ENCODE measurements at regions not wholly inside any gene's neighbourhood (a gene's known extent, or its start where the extent isn't known, plus 50 kb on each side); places are given as distances from the start of the nearest gene placed in this dataset.

DNA sequence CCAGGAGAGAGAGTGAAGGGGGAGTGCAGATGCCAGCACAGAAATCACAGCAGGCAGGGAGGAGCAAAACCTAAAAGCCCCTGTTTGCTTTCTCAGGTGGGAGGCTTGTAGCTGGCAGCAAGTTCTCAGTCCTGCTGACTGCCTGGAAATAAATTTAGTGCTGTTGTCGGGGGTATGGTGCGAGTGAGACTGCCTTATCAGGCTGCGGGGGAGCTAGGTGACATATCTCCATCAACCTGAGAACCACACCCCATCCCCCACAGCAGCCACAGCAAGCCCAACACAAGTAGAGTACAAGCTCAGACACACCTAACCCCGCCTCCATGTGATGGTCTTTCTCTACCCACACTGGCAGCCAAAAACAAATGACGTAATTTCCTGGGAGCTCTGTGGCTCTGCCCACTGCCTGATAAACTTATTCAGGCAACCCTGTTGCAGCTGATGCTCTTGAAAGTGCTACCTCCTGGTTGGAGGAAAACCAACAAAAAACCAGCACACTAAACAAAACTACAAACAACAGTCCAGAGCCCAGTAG is 953.4 kb upstream of the NDST4 start:
- TF ChIP-seq, protein P1, sequence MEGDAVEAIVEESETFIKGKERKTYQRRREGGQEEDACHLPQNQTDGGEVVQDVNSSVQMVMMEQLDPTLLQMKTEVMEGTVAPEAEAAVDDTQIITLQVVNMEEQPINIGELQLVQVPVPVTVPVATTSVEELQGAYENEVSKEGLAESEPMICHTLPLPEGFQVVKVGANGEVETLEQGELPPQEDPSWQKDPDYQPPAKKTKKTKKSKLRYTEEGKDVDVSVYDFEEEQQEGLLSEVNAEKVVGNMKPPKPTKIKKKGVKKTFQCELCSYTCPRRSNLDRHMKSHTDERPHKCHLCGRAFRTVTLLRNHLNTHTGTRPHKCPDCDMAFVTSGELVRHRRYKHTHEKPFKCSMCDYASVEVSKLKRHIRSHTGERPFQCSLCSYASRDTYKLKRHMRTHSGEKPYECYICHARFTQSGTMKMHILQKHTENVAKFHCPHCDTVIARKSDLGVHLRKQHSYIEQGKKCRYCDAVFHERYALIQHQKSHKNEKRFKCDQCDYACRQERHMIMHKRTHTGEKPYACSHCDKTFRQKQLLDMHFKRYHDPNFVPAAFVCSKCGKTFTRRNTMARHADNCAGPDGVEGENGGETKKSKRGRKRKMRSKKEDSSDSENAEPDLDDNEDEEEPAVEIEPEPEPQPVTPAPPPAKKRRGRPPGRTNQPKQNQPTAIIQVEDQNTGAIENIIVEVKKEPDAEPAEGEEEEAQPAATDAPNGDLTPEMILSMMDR (IDR thresholded peaks at IDR 0.05), result no peak
- no peak for TF ChIP-seq POLR2A (IDR thresholded peaks at IDR 0.05)

Data from vagina (tissue), 2 donors.